ENCODE measurements at regions not wholly inside any gene's neighbourhood (a gene's known extent, or its start where the extent isn't known, plus 50 kb on each side); places are given as distances from the start of the nearest gene placed in this dataset.

GRCh38 chrX:39244147-39244546, 442.9 kb downstream of the MID1IP1 start:
- Mint-ChIP-seq H3K4me1 (peaks cover 3% of the 10 kb centered on the region), H3K9me3 (peaks cover 61% of the 10 kb centered on the region), H3K36me3 (ENCODE audit: low read depth) (no peaks in the 10 kb centered on the region), H3K4me3 (no peak overlapping the region), H3K27ac (no peak overlapping the region), H3K27me3 (ENCODE audit: insufficient read depth) (no peaks in the 10 kb centered on the region)
- H3K4me3 ChIP-seq (ENCODE audit: low read length): no peak overlapping the region
- no peak overlapping the region for H3K9ac ChIP-seq (ENCODE audit: extremely low read depth, low read length, poor library complexity, severe bottlenecking)
- no peak for DNase-seq
- no peak overlapping the region for H3K27ac ChIP-seq (ENCODE audit: low read depth, low read length)
- TF ChIP-seq CTCF (conservative IDR thresholded peaks at IDR 0.05): no peak
- 100% methylated on average over 1 of the region's 1 CpG; no CpG with 5 or more reads in 1 of the 2 experiments for WGBS, 2 experiments (ENCODE audit: insufficient coverage in 1 of 2, insufficient read length in 1 of 2)
- H3K36me3 ChIP-seq (ENCODE audit: control insufficient read depth, insufficient read depth, low read length): no peaks in the 10 kb centered on the region
- H3K9me3 ChIP-seq (ENCODE audit: control insufficient read depth, low read length): no peaks in the 10 kb centered on the region
- H3K27me3 ChIP-seq (ENCODE audit: control insufficient read depth, insufficient read depth, low read length, poor library complexity, severe bottlenecking): no peaks in the 10 kb centered on the region
- no peaks in the 10 kb centered on the region for H3K4me1 ChIP-seq (ENCODE audit: control insufficient read depth, insufficient read depth, low read length)

- H3K27me3 ChIP-seq (ENCODE audit: control insufficient read depth, insufficient read depth, low read length, poor library complexity, severe bottlenecking): no peaks in the 10 kb centered on the region
- no peaks in the 10 kb centered on the region for H3K36me3 ChIP-seq (ENCODE audit: control insufficient read depth, insufficient read depth, low read length)
- H3K27ac ChIP-seq (ENCODE audit: low read depth, low read length): no peak overlapping the region
- H3K4me3 ChIP-seq (ENCODE audit: low read length): no peak overlapping the region
- H3K4me3 Mint-ChIP-seq: no peak overlapping the region
- no peak overlapping the region for H3K9ac ChIP-seq (ENCODE audit: extremely low read depth, low read length, poor library complexity, severe bottlenecking)
- TF ChIP-seq CTCF (conservative IDR thresholded peaks at IDR 0.05): no peak
- peaks cover 3% of the 10 kb centered on the region for H3K4me1 Mint-ChIP-seq
- no peaks in the 10 kb centered on the region for H3K9me3 ChIP-seq (ENCODE audit: control insufficient read depth, low read length)
- WGBS, 2 experiments (ENCODE audit: insufficient coverage in 1 of 2, insufficient read length in 1 of 2): no CpG with 5 or more reads among the region's 2 CpGs
- no peaks in the 10 kb centered on the region for H3K27me3 Mint-ChIP-seq (ENCODE audit: insufficient read depth)
- no peaks in the 10 kb centered on the region for H3K36me3 Mint-ChIP-seq (ENCODE audit: low read depth)
- no peak for DNase-seq
- H3K9me3 Mint-ChIP-seq: peaks cover 54% of the 10 kb centered on the region
- no peaks in the 10 kb centered on the region for H3K4me1 ChIP-seq (ENCODE audit: control insufficient read depth, insufficient read depth, low read length)
- H3K27ac Mint-ChIP-seq: no peak overlapping the region
Measured at GRCh38 chrX:39245024-39245423, 443.8 kb downstream of the MID1IP1 start.

DNA sequence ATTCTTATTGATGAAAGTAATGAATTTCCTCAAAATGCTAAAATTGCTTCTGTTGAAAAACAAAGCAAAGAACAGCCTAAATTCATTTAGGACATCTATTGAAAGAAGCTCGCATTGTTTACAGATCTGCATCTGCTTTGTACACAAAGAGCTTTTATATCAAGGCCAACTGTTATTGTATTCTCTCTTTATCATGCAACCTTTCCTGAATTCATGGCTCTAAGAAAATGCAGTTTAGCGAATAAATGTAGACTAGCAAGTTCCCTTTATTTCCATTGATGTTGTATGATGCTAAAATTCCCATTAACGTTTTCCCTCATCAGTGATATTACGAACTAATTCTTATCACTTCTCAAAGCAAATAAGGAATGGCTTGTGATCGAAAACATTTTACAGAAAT, 446.3 kb downstream of the MID1IP1 start:
- H3K9me3 ChIP-seq (ENCODE audit: control insufficient read depth, low read length): no peaks in the 10 kb centered on the region
- H3K4me3 ChIP-seq (ENCODE audit: low read length): no peak overlapping the region
- no peaks in the 10 kb centered on the region for H3K27me3 Mint-ChIP-seq (ENCODE audit: insufficient read depth)
- no peak overlapping the region for H3K4me3 Mint-ChIP-seq
- no peaks in the 10 kb centered on the region for H3K27me3 ChIP-seq (ENCODE audit: control insufficient read depth, insufficient read depth, low read length, poor library complexity, severe bottlenecking)
- H3K27ac ChIP-seq (ENCODE audit: low read depth, low read length): no peak overlapping the region
- H3K36me3 Mint-ChIP-seq (ENCODE audit: low read depth): no peaks in the 10 kb centered on the region
- H3K36me3 ChIP-seq (ENCODE audit: control insufficient read depth, insufficient read depth, low read length): no peaks in the 10 kb centered on the region
- H3K4me1 ChIP-seq (ENCODE audit: control insufficient read depth, insufficient read depth, low read length): no peaks in the 10 kb centered on the region
- no peak overlapping the region for H3K9ac ChIP-seq (ENCODE audit: extremely low read depth, low read length, poor library complexity, severe bottlenecking)
- WGBS, 2 experiments (ENCODE audit: insufficient coverage in 1 of 2, insufficient read length in 1 of 2): 83 to 100% methylated on average over 1 to 4 of the region's 5 CpGs
- H3K9me3 Mint-ChIP-seq: peaks cover 48% of the 10 kb centered on the region
- no peak for TF ChIP-seq CTCF (conservative IDR thresholded peaks at IDR 0.05)
- peaks cover 3% of the 10 kb centered on the region for H3K4me1 Mint-ChIP-seq
- no peak overlapping the region for H3K27ac Mint-ChIP-seq
- DNase-seq: no peak

All from endodermal cell (in vitro differentiated cells).